ENCODE measurements at regions not wholly inside any gene's neighbourhood (a gene's known extent, or its start where the extent isn't known, plus 50 kb on each side); places are given as distances from the start of the nearest gene placed in this dataset.

GRCh38 chr13:31631071-31631470, 108.3 kb upstream of the RXFP2 start:
- dilution Hi-C loops (cut with MboI; ENCODE audit: extremely low pct_ligation_motif_present, low sequenced_read_pairs): no loop called here
- H3K4me3 ChIP-seq (ENCODE audit: control insufficient read depth in 2 of 3, extremely low read depth in 1 of 3, insufficient read depth in 2 of 3, low read depth in 1 of 3, low read length in 3 of 3): no peak overlapping the region
- no peaks in the 10 kb centered on the region for H3K36me3 ChIP-seq (ENCODE audit: control insufficient read depth in 2 of 2, extremely low read depth in 1 of 2, insufficient read depth in 2 of 2, low read length in 2 of 2)
- H3K4me1 ChIP-seq (ENCODE audit: control insufficient read depth, extremely low read depth, insufficient read depth, low read length): no peaks in the 10 kb centered on the region
- H3K79me2 ChIP-seq (ENCODE audit: control insufficient read depth, insufficient read depth, low read length): no peaks in the 10 kb centered on the region
- H3K9me3 ChIP-seq (ENCODE audit: control insufficient read depth, low read depth, low read length): no peaks in the 10 kb centered on the region
- H3K4me2 ChIP-seq (ENCODE audit: control insufficient read depth, extremely low read depth, insufficient read depth, low read depth, low read length): no peak overlapping the region
- H3K9ac ChIP-seq (ENCODE audit: control insufficient read depth, extremely low read depth, insufficient read depth, low read length): no peak overlapping the region
- no peak overlapping the region for H2AFZ ChIP-seq (ENCODE audit: control insufficient read depth, low read length)
- H4K20me1 ChIP-seq (ENCODE audit: control insufficient read depth, extremely low read depth, insufficient read depth, low read length): no peaks in the 10 kb centered on the region
- TF ChIP-seq EZH2 (IDR thresholded peaks at IDR 0.05; ENCODE audit: low read length): no peak
- TF ChIP-seq CTCF (optimal IDR thresholded peaks at IDR 0.05 in 1 of 3, IDR thresholded peaks at IDR 0.05 in 1 of 3, conservative IDR thresholded peaks at IDR 0.05 in 1 of 3; ENCODE audit: extremely low read depth in 1 of 3, insufficient read depth in 2 of 3, low read length in 3 of 3): no peak
- no peaks in the 10 kb centered on the region for H3K9me1 ChIP-seq (ENCODE audit: control insufficient read depth, extremely low read depth, insufficient read depth, low read length)
- FAIRE-seq: no peak
- no peak for DNase-seq (ENCODE audit: low read depth, low spot score)
- H3K27ac ChIP-seq (ENCODE audit: control insufficient read depth, insufficient read depth, low read length): no peak overlapping the region
- no peaks in the 10 kb centered on the region for H3K27me3 ChIP-seq (ENCODE audit: control insufficient read depth, extremely low read depth, insufficient read depth, low read length)

DNA sequence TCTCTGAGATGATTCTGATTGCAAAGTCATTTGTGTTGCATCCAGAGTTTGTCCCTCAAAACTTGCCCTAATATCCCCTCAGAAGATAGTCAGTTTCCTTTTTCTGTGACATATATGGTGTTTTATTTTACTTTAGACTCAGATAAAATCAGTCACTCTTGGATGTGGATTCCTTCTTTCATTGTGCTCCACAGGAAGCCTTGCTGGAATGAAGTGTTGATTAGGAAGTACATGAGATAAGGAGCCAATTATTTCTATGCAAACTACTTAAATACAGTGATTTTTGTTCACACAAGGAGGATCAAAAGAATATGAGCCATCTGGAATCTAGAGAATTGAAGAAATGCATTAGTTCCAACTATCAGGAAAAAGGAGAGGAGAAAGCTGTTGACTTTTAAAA, 107.6 kb upstream of the RXFP2 start:
- no peak overlapping the region for H3K4me2 ChIP-seq (ENCODE audit: control insufficient read depth, extremely low read depth, insufficient read depth, low read depth, low read length)
- FAIRE-seq (no peak), DNase-seq (ENCODE audit: low read depth, low spot score) (no peak)
- H3K4me1 ChIP-seq (ENCODE audit: control insufficient read depth, extremely low read depth, insufficient read depth, low read length): no peaks in the 10 kb centered on the region
- no peaks in the 10 kb centered on the region for H3K9me1 ChIP-seq (ENCODE audit: control insufficient read depth, extremely low read depth, insufficient read depth, low read length)
- no peak overlapping the region for H3K4me3 ChIP-seq (ENCODE audit: control insufficient read depth in 2 of 3, extremely low read depth in 1 of 3, insufficient read depth in 2 of 3, low read depth in 1 of 3, low read length in 3 of 3)
- no peaks in the 10 kb centered on the region for H3K27me3 ChIP-seq (ENCODE audit: control insufficient read depth, extremely low read depth, insufficient read depth, low read length)
- no peak overlapping the region for H3K27ac ChIP-seq (ENCODE audit: control insufficient read depth, insufficient read depth, low read length)
- H3K9ac ChIP-seq (ENCODE audit: control insufficient read depth, extremely low read depth, insufficient read depth, low read length): no peak overlapping the region
- no peak overlapping the region for H2AFZ ChIP-seq (ENCODE audit: control insufficient read depth, low read length)
- H3K36me3 ChIP-seq (ENCODE audit: control insufficient read depth in 2 of 2, extremely low read depth in 1 of 2, insufficient read depth in 2 of 2, low read length in 2 of 2): no peaks in the 10 kb centered on the region
- no peaks in the 10 kb centered on the region for H4K20me1 ChIP-seq (ENCODE audit: control insufficient read depth, extremely low read depth, insufficient read depth, low read length)
- no peak for TF ChIP-seq EZH2 (IDR thresholded peaks at IDR 0.05; ENCODE audit: low read length)
- TF ChIP-seq CTCF (optimal IDR thresholded peaks at IDR 0.05 in 1 of 3, IDR thresholded peaks at IDR 0.05 in 1 of 3, conservative IDR thresholded peaks at IDR 0.05 in 1 of 3; ENCODE audit: extremely low read depth in 1 of 3, insufficient read depth in 2 of 3, low read length in 3 of 3): no peak
- H3K79me2 ChIP-seq (ENCODE audit: control insufficient read depth, insufficient read depth, low read length): no peaks in the 10 kb centered on the region
- dilution Hi-C loops (cut with MboI; ENCODE audit: extremely low pct_ligation_motif_present, low sequenced_read_pairs): no loop called here
- no peaks in the 10 kb centered on the region for H3K9me3 ChIP-seq (ENCODE audit: control insufficient read depth, low read depth, low read length)

Data from keratinocyte (primary cell).